Type B pancreatic cell (in vitro differentiated cells): ENCODE measurements at regions not wholly inside any gene's neighbourhood (a gene's known extent, or its start where the extent isn't known, plus 50 kb on each side); places are given as distances from the start of the nearest gene placed in this dataset.

ENCODE experiments used
- DNase-seq: peaks from one replicate; pipeline ENCODE4 v3.0.0; 2021; ENCODE audit warnings: mixed read lengths; ENCODE audit not compliant: unreplicated experiment; ENCODE audit errors: extremely low spot score
- H3K27ac Mint-ChIP-seq: 2 replicates; pipeline ENCODE4 v1.8.0; 2021; ENCODE audit warnings: mild to moderate bottlenecking, mixed read lengths
- H3K27me3 Mint-ChIP-seq: 2 replicates; pipeline ENCODE4 v1.8.0; 2021; ENCODE audit warnings: mixed read lengths
- H3K36me3 Mint-ChIP-seq: 2 replicates; pipeline ENCODE4 v1.8.0; 2021; ENCODE audit warnings: mixed read lengths
- H3K4me1 Mint-ChIP-seq: one replicate; pipeline ENCODE4 v1.8.0; 2021; ENCODE audit warnings: mixed read lengths; ENCODE audit not compliant: unreplicated experiment
- H3K4me3 Mint-ChIP-seq: 2 replicates; pipeline ENCODE4 v1.8.0; 2021; ENCODE audit warnings: mild to moderate bottlenecking, mixed read lengths
- H3K9me3 Mint-ChIP-seq: 2 replicates; pipeline ENCODE4 v1.8.0; 2021; ENCODE audit warnings: mixed read lengths
- TF ChIP-seq, protein P1 (sequence below): fragments of 200-600 bp; sonication (generic); conservative IDR thresholded peaks from 2 replicates; pipeline ENCODE4 v1.5.0; 2021; ENCODE audit warnings: antibody characterized with exemption, mild to moderate bottlenecking

DNA sequence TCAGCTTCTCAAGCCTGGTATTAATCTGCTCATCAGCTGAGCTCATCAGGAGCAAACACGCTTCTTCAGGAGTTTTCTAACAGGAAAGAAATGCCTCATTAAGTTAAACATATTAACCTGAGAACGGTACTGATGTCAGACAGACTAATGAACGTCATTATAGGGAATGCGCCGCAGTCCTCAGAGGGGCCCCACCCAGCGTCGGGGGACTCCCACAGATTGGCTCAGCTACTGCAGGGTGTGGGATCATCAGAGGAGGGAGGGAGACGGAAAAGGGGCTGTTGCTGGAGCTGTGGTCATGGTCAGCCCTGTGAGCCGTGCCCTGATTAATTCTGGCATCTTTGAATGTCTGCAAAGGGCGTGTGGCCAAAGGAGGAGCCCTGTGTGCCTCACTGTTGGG, 348.5 kb downstream of the PTPRU start:
- no peak overlapping the region for H3K27ac Mint-ChIP-seq
- no peak for DNase-seq
- TF ChIP-seq, protein P1, sequence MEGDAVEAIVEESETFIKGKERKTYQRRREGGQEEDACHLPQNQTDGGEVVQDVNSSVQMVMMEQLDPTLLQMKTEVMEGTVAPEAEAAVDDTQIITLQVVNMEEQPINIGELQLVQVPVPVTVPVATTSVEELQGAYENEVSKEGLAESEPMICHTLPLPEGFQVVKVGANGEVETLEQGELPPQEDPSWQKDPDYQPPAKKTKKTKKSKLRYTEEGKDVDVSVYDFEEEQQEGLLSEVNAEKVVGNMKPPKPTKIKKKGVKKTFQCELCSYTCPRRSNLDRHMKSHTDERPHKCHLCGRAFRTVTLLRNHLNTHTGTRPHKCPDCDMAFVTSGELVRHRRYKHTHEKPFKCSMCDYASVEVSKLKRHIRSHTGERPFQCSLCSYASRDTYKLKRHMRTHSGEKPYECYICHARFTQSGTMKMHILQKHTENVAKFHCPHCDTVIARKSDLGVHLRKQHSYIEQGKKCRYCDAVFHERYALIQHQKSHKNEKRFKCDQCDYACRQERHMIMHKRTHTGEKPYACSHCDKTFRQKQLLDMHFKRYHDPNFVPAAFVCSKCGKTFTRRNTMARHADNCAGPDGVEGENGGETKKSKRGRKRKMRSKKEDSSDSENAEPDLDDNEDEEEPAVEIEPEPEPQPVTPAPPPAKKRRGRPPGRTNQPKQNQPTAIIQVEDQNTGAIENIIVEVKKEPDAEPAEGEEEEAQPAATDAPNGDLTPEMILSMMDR = no peak
- H3K9me3 Mint-ChIP-seq = no peaks in the 10 kb centered on the region
- H3K4me1 Mint-ChIP-seq = no peaks in the 10 kb centered on the region
- peaks cover 31% of the 10 kb centered on the region for H3K27me3 Mint-ChIP-seq
- H3K36me3 Mint-ChIP-seq = no peaks in the 10 kb centered on the region
- no peak overlapping the region for H3K4me3 Mint-ChIP-seq

DNA sequence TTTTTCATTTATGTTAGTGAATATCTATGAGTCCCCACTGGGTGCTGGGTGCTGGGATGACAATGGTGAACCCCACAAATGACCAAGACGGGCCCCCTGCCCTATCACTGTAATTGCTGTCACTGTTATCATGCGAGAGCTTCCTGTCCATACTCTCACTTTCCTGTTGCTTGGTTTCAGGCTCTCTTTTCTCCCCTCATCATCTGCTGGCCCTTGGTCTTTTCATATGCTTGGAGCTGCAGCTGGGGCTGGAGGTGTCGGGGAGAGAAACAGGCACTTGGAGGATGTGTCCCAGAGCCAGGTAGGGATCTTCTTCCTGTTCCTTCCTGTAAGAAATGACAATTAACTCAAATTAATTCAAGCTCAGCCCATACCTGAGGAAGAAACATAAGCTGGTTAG, 348.0 kb downstream of the PTPRU start:
- Mint-ChIP-seq H3K27ac (no peak overlapping the region), H3K36me3 (no peaks in the 10 kb centered on the region), H3K9me3 (no peaks in the 10 kb centered on the region), H3K4me1 (no peaks in the 10 kb centered on the region), H3K4me3 (no peak overlapping the region), H3K27me3 (peaks cover 31% of the 10 kb centered on the region)
- TF ChIP-seq, protein P1 = no peak
- no peak for DNase-seq

DNA sequence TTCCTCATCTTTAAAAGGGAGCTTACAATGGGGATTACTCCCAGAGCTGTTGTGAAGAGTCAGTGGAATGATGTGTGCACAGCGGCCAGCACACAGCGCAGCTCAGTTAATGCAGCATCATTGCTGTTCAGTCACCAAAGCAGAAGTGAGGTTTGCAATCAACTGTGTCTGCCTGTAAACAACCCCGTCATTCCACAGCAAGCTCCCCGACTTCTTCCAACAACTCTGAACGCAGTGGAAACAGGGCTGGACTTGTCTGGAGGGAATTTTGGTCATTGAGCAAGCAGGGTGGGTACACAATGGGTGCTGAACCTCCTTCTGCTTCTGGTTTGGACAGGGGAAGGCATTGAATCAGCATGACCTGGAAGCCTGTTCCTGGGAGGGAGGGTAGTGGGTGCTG, 347.4 kb downstream of the PTPRU start:
- H3K27ac Mint-ChIP-seq = no peak overlapping the region
- H3K4me1 Mint-ChIP-seq = peaks cover under 1% of the 10 kb centered on the region
- H3K9me3 Mint-ChIP-seq = no peaks in the 10 kb centered on the region
- TF ChIP-seq, protein P1 = no peak
- H3K4me3 Mint-ChIP-seq = no peak overlapping the region
- no peak for DNase-seq
- H3K27me3 Mint-ChIP-seq = peaks cover 34% of the 10 kb centered on the region
- no peaks in the 10 kb centered on the region for H3K36me3 Mint-ChIP-seq

DNA sequence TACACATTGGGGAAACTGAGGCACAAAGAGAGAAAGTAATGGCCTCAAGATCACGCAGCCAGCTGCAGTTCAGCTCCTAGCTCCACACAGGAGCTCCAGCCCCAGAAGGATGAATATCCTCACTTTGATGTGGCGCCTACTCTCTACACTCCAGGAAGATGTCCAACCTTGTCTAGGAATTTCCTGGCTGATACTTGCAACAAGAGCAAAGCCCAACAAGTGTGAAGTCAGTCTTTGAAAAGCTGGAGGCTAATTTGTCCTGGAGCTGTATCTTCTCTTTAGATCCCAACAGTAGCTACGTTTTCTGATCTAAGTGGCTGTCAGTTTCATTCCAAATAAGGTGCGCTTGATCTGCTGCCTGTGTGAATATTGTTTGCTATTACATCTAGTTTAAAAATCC, 344.9 kb downstream of the PTPRU start:
- Mint-ChIP-seq H3K36me3 (no peaks in the 10 kb centered on the region), H3K9me3 (no peaks in the 10 kb centered on the region), H3K27ac (no peak overlapping the region), H3K4me1 (peaks cover 10% of the 10 kb centered on the region), H3K27me3 (peaks cover 40% of the 10 kb centered on the region), H3K4me3 (no peak overlapping the region)
- no peak for DNase-seq
- TF ChIP-seq, protein P1 = no peak

DNA sequence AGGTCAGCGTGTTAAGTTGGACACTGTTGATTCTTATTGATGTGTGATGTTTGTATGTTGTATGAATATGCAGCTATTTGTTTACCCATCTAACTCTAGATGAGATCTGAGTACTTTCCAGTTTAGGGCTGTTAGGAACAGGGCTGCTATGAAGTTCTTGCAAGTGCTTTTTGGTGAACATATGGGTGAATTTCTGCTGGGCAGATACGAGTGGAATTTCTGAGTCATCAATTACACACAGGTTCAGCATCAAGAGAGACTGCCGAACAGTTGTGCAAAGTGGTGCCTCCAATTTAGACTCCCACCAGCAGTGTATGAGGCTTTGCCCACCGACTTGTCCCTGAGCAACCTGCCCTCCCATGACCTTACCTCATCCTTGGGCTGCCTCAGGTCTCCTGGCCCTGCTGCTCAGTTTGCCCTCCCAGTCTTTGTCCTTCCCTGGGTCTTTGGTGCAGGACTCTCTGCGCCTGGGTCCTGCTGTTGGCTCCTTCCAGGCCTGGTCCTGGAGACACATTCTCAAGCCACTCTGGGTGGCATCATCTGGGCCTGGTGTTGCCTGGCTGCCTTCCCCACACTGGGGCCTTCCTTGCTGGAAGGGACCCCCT, 343.6 kb downstream of the PTPRU start:
- Mint-ChIP-seq H3K27ac (no peak overlapping the region), H3K4me1 (peaks cover 10% of the 10 kb centered on the region), H3K4me3 (no peak overlapping the region), H3K27me3 (peaks cover 40% of the 10 kb centered on the region), H3K9me3 (no peaks in the 10 kb centered on the region), H3K36me3 (no peaks in the 10 kb centered on the region)
- DNase-seq = no peak
- TF ChIP-seq, protein P1 = no peak

DNA sequence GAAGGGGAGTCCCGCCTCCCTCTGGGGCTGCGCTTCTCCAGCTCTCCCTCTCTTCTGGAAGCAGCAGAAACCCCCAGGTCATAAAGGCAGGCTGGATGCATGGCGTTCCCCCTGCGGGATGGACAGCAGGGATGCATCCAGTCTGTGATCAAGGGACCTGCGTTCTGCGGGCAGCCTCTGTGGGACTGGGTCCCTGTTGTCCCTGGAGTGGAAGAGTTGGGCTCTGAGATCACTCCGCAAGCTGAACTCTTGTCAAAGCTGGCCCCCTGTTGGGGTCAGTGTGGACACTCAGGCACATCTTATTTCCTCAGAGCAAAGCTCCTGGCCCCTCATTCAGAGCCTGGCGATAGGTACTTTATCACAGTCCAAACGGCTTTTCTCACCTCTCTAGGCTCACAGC, 341.2 kb downstream of the PTPRU start:
- H3K4me1 Mint-ChIP-seq = peaks cover 10% of the 10 kb centered on the region
- H3K9me3 Mint-ChIP-seq = no peaks in the 10 kb centered on the region
- peaks cover 23% of the 10 kb centered on the region for H3K27me3 Mint-ChIP-seq
- DNase-seq = no peak
- TF ChIP-seq, protein P1 = no peak
- no peak overlapping the region for H3K27ac Mint-ChIP-seq
- no peak overlapping the region for H3K4me3 Mint-ChIP-seq
- H3K36me3 Mint-ChIP-seq = no peaks in the 10 kb centered on the region
